ENCODE measurements at regions not wholly inside any gene's neighbourhood (a gene's known extent, or its start where the extent isn't known, plus 50 kb on each side); places are given as distances from the start of the nearest gene placed in this dataset.
"Not testable (repeated sequence)": the region's sequence is repeated elsewhere in the genome, so short reads cannot be mapped to it uniquely, and the experiment has no call there.

- CTCF ChIA-PET = no interaction called here
- no peaks in the 10 kb centered on the region for H3K27me3 Mint-ChIP-seq (ENCODE audit: insufficient read depth, unreplicated experiment)
Measured at GRCh38 chr3:177405191-177405672, 207.9 kb upstream of the TBL1XR1 start.

DNA sequence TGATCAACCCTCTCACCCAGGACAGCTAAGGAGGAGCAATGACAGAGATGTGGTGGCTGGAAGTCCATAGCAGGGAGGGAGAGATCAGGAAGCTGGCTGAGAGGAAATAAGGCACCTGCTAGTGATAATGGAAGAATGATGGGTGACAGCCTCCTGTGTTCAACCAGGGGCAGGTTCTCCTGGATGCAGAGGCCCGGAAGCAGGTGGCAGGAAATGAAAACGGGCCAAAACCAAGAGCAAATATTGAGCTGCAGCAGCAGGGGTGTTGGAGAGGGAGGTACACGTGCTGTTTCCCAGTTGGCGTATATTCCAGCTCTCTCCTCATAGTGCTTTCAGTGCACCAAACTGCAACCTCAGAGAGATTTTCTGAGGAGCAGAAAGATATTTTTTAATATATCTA lies 213.4 kb upstream of the TBL1XR1 start:
- CTCF ChIA-PET = no interaction called here
- DNase-seq = no peak
- Mint-ChIP-seq H3K4me1 (ENCODE audit: low read depth, unreplicated experiment) (peaks cover 7% of the 10 kb centered on the region), H3K9me3 (ENCODE audit: unreplicated experiment) (no peaks in the 10 kb centered on the region), H3K36me3 (ENCODE audit: insufficient read depth, unreplicated experiment) (no peaks in the 10 kb centered on the region), H3K4me3 (ENCODE audit: unreplicated experiment) (no peak overlapping the region), H3K27ac (ENCODE audit: unreplicated experiment) (no peak overlapping the region), H3K27me3 (ENCODE audit: insufficient read depth, unreplicated experiment) (no peaks in the 10 kb centered on the region)
- Histone ChIP-seq H3K36me3 (ENCODE audit: control insufficient read depth, insufficient read depth, low read length) (no peaks in the 10 kb centered on the region), H3K27me3 (replicated peaks; ENCODE audit: control insufficient read depth, insufficient read depth, low read length) (no peaks in the 10 kb centered on the region; the same call in 1 of the 2 replicates), H3K4me3 (ENCODE audit: low read depth, low read length) (no peak overlapping the region), H3K9me3 (no peaks in the 10 kb centered on the region), H3K4me1 (no peaks in the 10 kb centered on the region)
- POLR2A ChIA-PET = no interaction called here
- intact Hi-C loops (cut with micrococcal nuclease; ENCODE audit: unreplicated experiment) = no loop called here
- TF ChIP-seq, protein P1, sequence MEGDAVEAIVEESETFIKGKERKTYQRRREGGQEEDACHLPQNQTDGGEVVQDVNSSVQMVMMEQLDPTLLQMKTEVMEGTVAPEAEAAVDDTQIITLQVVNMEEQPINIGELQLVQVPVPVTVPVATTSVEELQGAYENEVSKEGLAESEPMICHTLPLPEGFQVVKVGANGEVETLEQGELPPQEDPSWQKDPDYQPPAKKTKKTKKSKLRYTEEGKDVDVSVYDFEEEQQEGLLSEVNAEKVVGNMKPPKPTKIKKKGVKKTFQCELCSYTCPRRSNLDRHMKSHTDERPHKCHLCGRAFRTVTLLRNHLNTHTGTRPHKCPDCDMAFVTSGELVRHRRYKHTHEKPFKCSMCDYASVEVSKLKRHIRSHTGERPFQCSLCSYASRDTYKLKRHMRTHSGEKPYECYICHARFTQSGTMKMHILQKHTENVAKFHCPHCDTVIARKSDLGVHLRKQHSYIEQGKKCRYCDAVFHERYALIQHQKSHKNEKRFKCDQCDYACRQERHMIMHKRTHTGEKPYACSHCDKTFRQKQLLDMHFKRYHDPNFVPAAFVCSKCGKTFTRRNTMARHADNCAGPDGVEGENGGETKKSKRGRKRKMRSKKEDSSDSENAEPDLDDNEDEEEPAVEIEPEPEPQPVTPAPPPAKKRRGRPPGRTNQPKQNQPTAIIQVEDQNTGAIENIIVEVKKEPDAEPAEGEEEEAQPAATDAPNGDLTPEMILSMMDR (IDR thresholded peaks at IDR 0.05; ENCODE audit: insufficient read depth in 1 of 2, low read depth in 1 of 2, low read length in 1 of 2, severe bottlenecking in 1 of 2, unreplicated experiment in 1 of 2) = no peak
- BruUV-seq (replicated peaks) = no TSS peak

More at GRCh38 chr3:177405191-177405672, 207.9 kb upstream of the TBL1XR1 start:
- DNase-seq = no peak
- Mint-ChIP-seq H3K9me3 (ENCODE audit: unreplicated experiment) (no peaks in the 10 kb centered on the region), H3K36me3 (ENCODE audit: insufficient read depth, unreplicated experiment) (no peaks in the 10 kb centered on the region), H3K27ac (ENCODE audit: unreplicated experiment) (no peak overlapping the region), H3K4me1 (ENCODE audit: low read depth, unreplicated experiment) (peaks cover 7% of the 10 kb centered on the region), H3K4me3 (ENCODE audit: unreplicated experiment) (no peak overlapping the region)
- Histone ChIP-seq H3K4me3 (ENCODE audit: low read depth, low read length) (no peak overlapping the region), H3K27me3 (replicated peaks; ENCODE audit: control insufficient read depth, insufficient read depth, low read length) (no peaks in the 10 kb centered on the region; the same call in 1 of the 2 replicates), H3K36me3 (ENCODE audit: control insufficient read depth, insufficient read depth, low read length) (no peaks in the 10 kb centered on the region), H3K9me3 (no peaks in the 10 kb centered on the region), H3K4me1 (no peaks in the 10 kb centered on the region)
- intact Hi-C loops (cut with micrococcal nuclease; ENCODE audit: unreplicated experiment) = no loop called here
- no TSS peak for BruUV-seq (replicated peaks)
- POLR2A ChIA-PET = no interaction called here
- TF ChIP-seq, protein P1 (IDR thresholded peaks at IDR 0.05; ENCODE audit: insufficient read depth in 1 of 2, low read depth in 1 of 2, low read length in 1 of 2, severe bottlenecking in 1 of 2, unreplicated experiment in 1 of 2) = no peak

DNA sequence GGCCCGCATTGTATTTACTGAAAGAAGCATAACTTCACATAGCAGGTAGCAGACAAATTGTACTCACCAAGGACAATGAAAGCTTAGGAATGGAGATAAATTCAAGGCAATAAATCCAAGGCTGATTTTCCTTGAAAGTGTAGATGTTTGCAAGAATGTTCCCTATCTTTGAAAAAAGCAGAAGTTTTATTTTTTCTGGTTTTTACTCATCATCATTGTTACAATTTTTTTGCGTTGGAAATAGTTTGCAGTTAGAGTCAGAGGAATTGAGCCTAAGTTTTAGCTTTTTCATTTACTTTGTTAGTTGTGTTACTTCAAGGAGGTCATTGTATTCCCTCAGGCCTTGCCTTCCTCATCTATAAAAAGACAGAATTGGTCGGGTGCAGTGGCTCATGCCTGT lies 213.9 kb upstream of the TBL1XR1 start:
- intact Hi-C loops (cut with micrococcal nuclease; ENCODE audit: unreplicated experiment) = no loop called here
- peaks cover 7% of the 10 kb centered on the region for H3K4me1 Mint-ChIP-seq (ENCODE audit: low read depth, unreplicated experiment)
- TF ChIP-seq, protein P1 (IDR thresholded peaks at IDR 0.05; ENCODE audit: insufficient read depth in 1 of 2, low read depth in 1 of 2, low read length in 1 of 2, severe bottlenecking in 1 of 2, unreplicated experiment in 1 of 2) = no peak
- BruUV-seq (replicated peaks) = no TSS peak
- Histone ChIP-seq H3K36me3 (ENCODE audit: control insufficient read depth, insufficient read depth, low read length) (no peaks in the 10 kb centered on the region), H3K27me3 (replicated peaks; ENCODE audit: control insufficient read depth, insufficient read depth, low read length) (no peaks in the 10 kb centered on the region), H3K4me1 (no peaks in the 10 kb centered on the region), H3K9me3 (no peaks in the 10 kb centered on the region), H3K4me3 (ENCODE audit: low read depth, low read length) (no peak overlapping the region)
- no peak overlapping the region for H3K27ac Mint-ChIP-seq (ENCODE audit: unreplicated experiment)
- ChIA-PET POLR2A (no interaction called here), CTCF (no interaction called here)
- DNase-seq = no peak
- H3K36me3 Mint-ChIP-seq (ENCODE audit: insufficient read depth, unreplicated experiment) = no peaks in the 10 kb centered on the region
- H3K4me3 Mint-ChIP-seq (ENCODE audit: unreplicated experiment) = no peak overlapping the region
- H3K27me3 Mint-ChIP-seq (ENCODE audit: insufficient read depth, unreplicated experiment) = no peaks in the 10 kb centered on the region
- H3K9me3 Mint-ChIP-seq (ENCODE audit: unreplicated experiment) = no peaks in the 10 kb centered on the region

DNA sequence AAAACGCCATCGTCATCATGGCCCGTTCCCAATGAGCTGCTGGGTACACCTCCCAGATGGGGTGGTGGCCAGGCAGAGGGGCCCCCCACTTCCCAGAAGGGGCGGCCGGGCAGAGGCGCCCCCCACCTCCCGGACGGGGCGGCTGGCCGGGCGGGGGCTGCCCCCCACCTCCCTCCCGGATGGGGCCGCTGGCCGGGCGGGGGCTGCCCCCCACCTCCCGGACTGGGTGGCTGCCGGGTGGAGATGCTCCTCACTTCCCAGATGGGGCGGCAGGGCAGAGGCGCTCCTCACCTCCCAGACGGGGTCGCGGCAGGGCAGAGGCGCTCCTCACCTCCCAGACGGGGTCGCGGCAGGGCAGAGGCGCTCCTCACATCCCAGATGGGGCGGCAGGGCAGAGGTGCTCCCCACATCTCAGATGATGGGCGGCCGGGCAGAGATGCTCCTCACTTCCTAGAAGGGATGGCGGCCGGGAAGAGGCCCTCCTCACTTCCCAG lies 215.4 kb upstream of the TBL1XR1 start:
- H3K36me3 ChIP-seq (ENCODE audit: control insufficient read depth, insufficient read depth, low read length); H3K4me3 Mint-ChIP-seq (ENCODE audit: unreplicated experiment); H3K4me1 Mint-ChIP-seq (ENCODE audit: low read depth, unreplicated experiment); H3K27ac Mint-ChIP-seq (ENCODE audit: unreplicated experiment); intact Hi-C loops (cut with micrococcal nuclease; ENCODE audit: unreplicated experiment); H3K27me3 ChIP-seq (replicated peaks; ENCODE audit: control insufficient read depth, insufficient read depth, low read length); BruUV-seq (replicated peaks); H3K4me3 ChIP-seq (ENCODE audit: low read depth, low read length); H3K9me3 Mint-ChIP-seq (ENCODE audit: unreplicated experiment); H3K4me1 ChIP-seq; POLR2A ChIA-PET; CTCF ChIA-PET; H3K36me3 Mint-ChIP-seq (ENCODE audit: insufficient read depth, unreplicated experiment); H3K9me3 ChIP-seq; DNase-seq; H3K27me3 Mint-ChIP-seq (ENCODE audit: insufficient read depth, unreplicated experiment): not testable (repeated sequence)

Data from Caco-2 (cell line).